K562 (cell line): ENCODE measurements at regions not wholly inside any gene's neighbourhood (a gene's known extent, or its start where the extent isn't known, plus 50 kb on each side); places are given as distances from the start of the nearest gene placed in this dataset.

ENCODE experiments used
- EHMT2 ChIP-seq: fragments of 450-650 bp; IDR thresholded peaks from 2 replicates; pipeline ENCODE4 v1.6.1; 2018; ENCODE audit warnings: antibody characterized with exemption
- JUND ChIP-seq, 2 experiments: IDR thresholded peaks; 2 replicates in 1 of 2; 3 replicates in 1 of 2; pipeline ENCODE4 v1.6.1; 2011; ENCODE audit warnings: borderline replicate concordance in 2 of 2, low read depth in 2 of 2, low read length in 2 of 2, improper control_type of control experiment in 1 of 2, missing biosample characterization in 1 of 2, missing genetic modification characterization in 1 of 2, missing genetic modification reagents in 1 of 2
- KLF1 ChIP-seq: fragments of 450-650 bp; IDR thresholded peaks from 2 replicates; pipeline ENCODE4 v1.6.1; 2016; ENCODE audit warnings: missing genetic modification characterization, missing compliant biosample characterization
- KLF6 ChIP-seq: fragments of 250-450 bp; sonication (Bioruptor Pico); IDR thresholded peaks from 2 replicates; pipeline ENCODE4 v1.4.0; 2020; ENCODE audit warnings: mild to moderate bottlenecking, moderate library complexity, borderline replicate concordance
- RBFOX2 ChIP-seq: fragments of 200-400 bp; formaldehyde crosslinking; IDR thresholded peaks from 2 replicates; pipeline ENCODE4 v1.6.1; 2017; ENCODE audit warnings: low read depth, mild to moderate bottlenecking, low read length, moderate library complexity
- SMAD4 ChIP-seq: fragments of 250-450 bp; sonication (Bioruptor Pico); conservative IDR thresholded peaks from 2 replicates; pipeline ENCODE4 v1.8.0; 2021; ENCODE audit warnings: inconsistent platforms, mild to moderate bottlenecking, moderate library complexity
- SOX6 ChIP-seq: fragments of 450-650 bp; IDR thresholded peaks from 2 replicates; pipeline ENCODE4 v1.6.1; 2014; ENCODE audit warnings: mild to moderate bottlenecking
- TCF15 ChIP-seq: fragments of 250-450 bp; sonication (Bioruptor Pico); IDR thresholded peaks from 2 replicates; pipeline ENCODE4 v1.8.0; 2022; ENCODE audit warnings: moderate library complexity, mild to moderate bottlenecking, inconsistent platforms
- ZNF134 ChIP-seq: fragments of 250-450 bp; sonication (Bioruptor Pico); conservative IDR thresholded peaks from 2 replicates; pipeline ENCODE4 v1.4.0; 2020
- ZNF175 ChIP-seq: fragments of 200-800 bp; sonication (Bioruptor generic); IDR thresholded peaks from 2 replicates; pipeline ENCODE4 v1.6.1; 2016; ENCODE audit warnings: low read depth, mild to moderate bottlenecking, missing genetic modification characterization, missing compliant biosample characterization
- ZNF449 ChIP-seq: fragments of 250-450 bp; sonication (Bioruptor Pico); IDR thresholded peaks from 2 replicates; pipeline ENCODE4 v1.8.0; 2022; ENCODE audit warnings: moderate library complexity, mild to moderate bottlenecking, inconsistent platforms
- TF ChIP-seq, protein P1 (sequence below): fragments of 450-650 bp; IDR thresholded peaks from 2 replicates; pipeline ENCODE4 v1.6.1; 2016; ENCODE audit warnings: mild to moderate bottlenecking, moderate library complexity
- TF ChIP-seq, protein P2 (sequence below): fragments of 450-650 bp; formaldehyde crosslinking; IDR thresholded peaks from 2 replicates; pipeline ENCODE4 v1.4.0; 2020; ENCODE audit warnings: mild to moderate bottlenecking, moderate library complexity

- TF ChIP-seq, protein P1, sequence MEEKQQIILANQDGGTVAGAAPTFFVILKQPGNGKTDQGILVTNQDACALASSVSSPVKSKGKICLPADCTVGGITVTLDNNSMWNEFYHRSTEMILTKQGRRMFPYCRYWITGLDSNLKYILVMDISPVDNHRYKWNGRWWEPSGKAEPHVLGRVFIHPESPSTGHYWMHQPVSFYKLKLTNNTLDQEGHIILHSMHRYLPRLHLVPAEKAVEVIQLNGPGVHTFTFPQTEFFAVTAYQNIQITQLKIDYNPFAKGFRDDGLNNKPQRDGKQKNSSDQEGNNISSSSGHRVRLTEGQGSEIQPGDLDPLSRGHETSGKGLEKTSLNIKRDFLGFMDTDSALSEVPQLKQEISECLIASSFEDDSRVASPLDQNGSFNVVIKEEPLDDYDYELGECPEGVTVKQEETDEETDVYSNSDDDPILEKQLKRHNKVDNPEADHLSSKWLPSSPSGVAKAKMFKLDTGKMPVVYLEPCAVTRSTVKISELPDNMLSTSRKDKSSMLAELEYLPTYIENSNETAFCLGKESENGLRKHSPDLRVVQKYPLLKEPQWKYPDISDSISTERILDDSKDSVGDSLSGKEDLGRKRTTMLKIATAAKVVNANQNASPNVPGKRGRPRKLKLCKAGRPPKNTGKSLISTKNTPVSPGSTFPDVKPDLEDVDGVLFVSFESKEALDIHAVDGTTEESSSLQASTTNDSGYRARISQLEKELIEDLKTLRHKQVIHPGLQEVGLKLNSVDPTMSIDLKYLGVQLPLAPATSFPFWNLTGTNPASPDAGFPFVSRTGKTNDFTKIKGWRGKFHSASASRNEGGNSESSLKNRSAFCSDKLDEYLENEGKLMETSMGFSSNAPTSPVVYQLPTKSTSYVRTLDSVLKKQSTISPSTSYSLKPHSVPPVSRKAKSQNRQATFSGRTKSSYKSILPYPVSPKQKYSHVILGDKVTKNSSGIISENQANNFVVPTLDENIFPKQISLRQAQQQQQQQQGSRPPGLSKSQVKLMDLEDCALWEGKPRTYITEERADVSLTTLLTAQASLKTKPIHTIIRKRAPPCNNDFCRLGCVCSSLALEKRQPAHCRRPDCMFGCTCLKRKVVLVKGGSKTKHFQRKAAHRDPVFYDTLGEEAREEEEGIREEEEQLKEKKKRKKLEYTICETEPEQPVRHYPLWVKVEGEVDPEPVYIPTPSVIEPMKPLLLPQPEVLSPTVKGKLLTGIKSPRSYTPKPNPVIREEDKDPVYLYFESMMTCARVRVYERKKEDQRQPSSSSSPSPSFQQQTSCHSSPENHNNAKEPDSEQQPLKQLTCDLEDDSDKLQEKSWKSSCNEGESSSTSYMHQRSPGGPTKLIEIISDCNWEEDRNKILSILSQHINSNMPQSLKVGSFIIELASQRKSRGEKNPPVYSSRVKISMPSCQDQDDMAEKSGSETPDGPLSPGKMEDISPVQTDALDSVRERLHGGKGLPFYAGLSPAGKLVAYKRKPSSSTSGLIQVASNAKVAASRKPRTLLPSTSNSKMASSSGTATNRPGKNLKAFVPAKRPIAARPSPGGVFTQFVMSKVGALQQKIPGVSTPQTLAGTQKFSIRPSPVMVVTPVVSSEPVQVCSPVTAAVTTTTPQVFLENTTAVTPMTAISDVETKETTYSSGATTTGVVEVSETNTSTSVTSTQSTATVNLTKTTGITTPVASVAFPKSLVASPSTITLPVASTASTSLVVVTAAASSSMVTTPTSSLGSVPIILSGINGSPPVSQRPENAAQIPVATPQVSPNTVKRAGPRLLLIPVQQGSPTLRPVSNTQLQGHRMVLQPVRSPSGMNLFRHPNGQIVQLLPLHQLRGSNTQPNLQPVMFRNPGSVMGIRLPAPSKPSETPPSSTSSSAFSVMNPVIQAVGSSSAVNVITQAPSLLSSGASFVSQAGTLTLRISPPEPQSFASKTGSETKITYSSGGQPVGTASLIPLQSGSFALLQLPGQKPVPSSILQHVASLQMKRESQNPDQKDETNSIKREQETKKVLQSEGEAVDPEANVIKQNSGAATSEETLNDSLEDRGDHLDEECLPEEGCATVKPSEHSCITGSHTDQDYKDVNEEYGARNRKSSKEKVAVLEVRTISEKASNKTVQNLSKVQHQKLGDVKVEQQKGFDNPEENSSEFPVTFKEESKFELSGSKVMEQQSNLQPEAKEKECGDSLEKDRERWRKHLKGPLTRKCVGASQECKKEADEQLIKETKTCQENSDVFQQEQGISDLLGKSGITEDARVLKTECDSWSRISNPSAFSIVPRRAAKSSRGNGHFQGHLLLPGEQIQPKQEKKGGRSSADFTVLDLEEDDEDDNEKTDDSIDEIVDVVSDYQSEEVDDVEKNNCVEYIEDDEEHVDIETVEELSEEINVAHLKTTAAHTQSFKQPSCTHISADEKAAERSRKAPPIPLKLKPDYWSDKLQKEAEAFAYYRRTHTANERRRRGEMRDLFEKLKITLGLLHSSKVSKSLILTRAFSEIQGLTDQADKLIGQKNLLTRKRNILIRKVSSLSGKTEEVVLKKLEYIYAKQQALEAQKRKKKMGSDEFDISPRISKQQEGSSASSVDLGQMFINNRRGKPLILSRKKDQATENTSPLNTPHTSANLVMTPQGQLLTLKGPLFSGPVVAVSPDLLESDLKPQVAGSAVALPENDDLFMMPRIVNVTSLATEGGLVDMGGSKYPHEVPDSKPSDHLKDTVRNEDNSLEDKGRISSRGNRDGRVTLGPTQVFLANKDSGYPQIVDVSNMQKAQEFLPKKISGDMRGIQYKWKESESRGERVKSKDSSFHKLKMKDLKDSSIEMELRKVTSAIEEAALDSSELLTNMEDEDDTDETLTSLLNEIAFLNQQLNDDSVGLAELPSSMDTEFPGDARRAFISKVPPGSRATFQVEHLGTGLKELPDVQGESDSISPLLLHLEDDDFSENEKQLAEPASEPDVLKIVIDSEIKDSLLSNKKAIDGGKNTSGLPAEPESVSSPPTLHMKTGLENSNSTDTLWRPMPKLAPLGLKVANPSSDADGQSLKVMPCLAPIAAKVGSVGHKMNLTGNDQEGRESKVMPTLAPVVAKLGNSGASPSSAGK, result peak; percentile 52; the same call in 1 of the 2 replicates
- TF ChIP-seq SMAD4 (CRISPR knock-in tag), result peak; percentile 70
- no peak for TF ChIP-seq ZNF134
- no peak for TF ChIP-seq TCF15 (CRISPR knock-in tag)
- TF ChIP-seq, protein P2, sequence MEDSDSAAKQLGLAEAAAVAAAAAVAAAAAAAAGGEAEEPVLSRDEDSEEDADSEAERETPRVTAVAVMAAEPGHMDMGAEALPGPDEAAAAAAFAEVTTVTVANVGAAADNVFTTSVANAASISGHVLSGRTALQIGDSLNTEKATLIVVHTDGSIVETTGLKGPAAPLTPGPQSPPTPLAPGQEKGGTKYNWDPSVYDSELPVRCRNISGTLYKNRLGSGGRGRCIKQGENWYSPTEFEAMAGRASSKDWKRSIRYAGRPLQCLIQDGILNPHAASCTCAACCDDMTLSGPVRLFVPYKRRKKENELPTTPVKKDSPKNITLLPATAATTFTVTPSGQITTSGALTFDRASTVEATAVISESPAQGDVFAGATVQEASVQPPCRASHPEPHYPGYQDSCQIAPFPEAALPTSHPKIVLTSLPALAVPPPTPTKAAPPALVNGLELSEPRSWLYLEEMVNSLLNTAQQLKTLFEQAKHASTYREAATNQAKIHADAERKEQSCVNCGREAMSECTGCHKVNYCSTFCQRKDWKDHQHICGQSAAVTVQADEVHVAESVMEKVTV, result 0 out of 2 replicates have a peak, but pooled peaks have one; percentile 10
- TF ChIP-seq KLF6 (CRISPR knock-in tag), result peak; percentile 34; the same call in 1 of the 2 replicates
- TF ChIP-seq KLF1, result no peak
- TF ChIP-seq SOX6, result 0 out of 2 replicates have a peak, but pooled peaks have one; percentile 9
- TF ChIP-seq RBFOX2, result peak; percentile 58
- TF ChIP-seq EHMT2, result peak; percentile 8; the same call in 1 of the 2 replicates
- peak; percentile 41; the same call in 1 of the 2 replicates for TF ChIP-seq ZNF449 (CRISPR knock-in tag)
- TF ChIP-seq JUND (IDR thresholded peaks at IDR 0.05; ENCODE audit: borderline replicate concordance, low read depth, low read length), result peak; percentile 77
- TF ChIP-seq JUND (tag; IDR thresholded peaks at IDR 0.05; ENCODE audit: borderline replicate concordance, low read depth, low read length), result no peak
- 0 out of 2 replicates have a peak, but pooled peaks have one; percentile 18 for TF ChIP-seq ZNF175 (CRISPR knock-in tag)
Observed at GRCh38 chr3:126261037-126261436, 80.7 kb upstream of the ALDH1L1 start (continued).
